ENCODE measurements at regions not wholly inside any gene's neighbourhood (a gene's known extent, or its start where the extent isn't known, plus 50 kb on each side); places are given as distances from the start of the nearest gene placed in this dataset.

GRCh38 chr3:59685432-59685831, 635.6 kb upstream of the CFAP20DC start:
- Histone ChIP-seq H3K4me3 (ENCODE audit: low read depth, low read length) (no peak overlapping the region), H3K27me3 (ENCODE audit: control insufficient read depth, insufficient read depth, low read length) (no peaks in the 10 kb centered on the region), H3K36me3 (ENCODE audit: control insufficient read depth, insufficient read depth, low read length) (no peaks in the 10 kb centered on the region)
- no peak for DNase-seq (ENCODE audit: low read depth)
- TF ChIP-seq CTCF (IDR thresholded peaks at IDR 0.05; ENCODE audit: insufficient read depth, low read length, poor library complexity, severe bottlenecking) = no peak

GRCh38 chr3:59684766-59685165, 634.9 kb upstream of the CFAP20DC start:
- H3K36me3 ChIP-seq (ENCODE audit: control insufficient read depth, insufficient read depth, low read length) = no peaks in the 10 kb centered on the region
- no peak overlapping the region for H3K4me3 ChIP-seq (ENCODE audit: low read depth, low read length)
- DNase-seq (ENCODE audit: low read depth) = no peak
- no peak for TF ChIP-seq CTCF (IDR thresholded peaks at IDR 0.05; ENCODE audit: insufficient read depth, low read length, poor library complexity, severe bottlenecking)
- H3K27me3 ChIP-seq (ENCODE audit: control insufficient read depth, insufficient read depth, low read length) = no peaks in the 10 kb centered on the region

DNA sequence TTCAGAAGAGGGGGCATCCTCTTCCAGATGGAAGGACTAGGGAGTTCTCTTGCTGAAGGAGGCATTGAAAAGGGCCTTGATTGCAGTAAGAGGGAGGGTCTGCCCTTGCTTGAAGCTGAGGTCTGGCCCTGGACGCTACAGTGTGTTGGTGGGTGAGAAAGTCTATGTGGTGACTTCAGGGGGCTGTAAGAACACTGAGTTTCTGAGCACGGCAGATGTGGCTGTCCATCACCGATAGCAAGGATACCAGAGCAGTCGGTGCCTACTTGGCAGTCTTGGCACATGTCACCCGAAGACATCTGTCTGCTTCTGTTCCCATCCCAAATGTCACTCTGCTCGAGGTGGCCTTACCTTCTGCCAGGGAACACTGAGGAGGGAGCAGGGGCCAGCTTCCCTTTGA, 631.1 kb upstream of the CFAP20DC start:
- H3K36me3 ChIP-seq (ENCODE audit: control insufficient read depth, insufficient read depth, low read length) = no peaks in the 10 kb centered on the region
- no peak for TF ChIP-seq CTCF (IDR thresholded peaks at IDR 0.05; ENCODE audit: insufficient read depth, low read length, poor library complexity, severe bottlenecking)
- DNase-seq (ENCODE audit: low read depth) = no peak
- no peaks in the 10 kb centered on the region for H3K27me3 ChIP-seq (ENCODE audit: control insufficient read depth, insufficient read depth, low read length)
- H3K4me3 ChIP-seq (ENCODE audit: low read depth, low read length) = no peak overlapping the region

- Histone ChIP-seq H3K4me3 (ENCODE audit: low read depth, low read length) (no peak overlapping the region), H3K36me3 (ENCODE audit: control insufficient read depth, insufficient read depth, low read length) (no peaks in the 10 kb centered on the region), H3K27me3 (ENCODE audit: control insufficient read depth, insufficient read depth, low read length) (no peaks in the 10 kb centered on the region)
- TF ChIP-seq CTCF (IDR thresholded peaks at IDR 0.05; ENCODE audit: insufficient read depth, low read length, poor library complexity, severe bottlenecking) = no peak
- DNase-seq (ENCODE audit: low read depth) = no peak
Measured at GRCh38 chr3:59677747-59678702, 628.2 kb upstream of the CFAP20DC start.

DNA sequence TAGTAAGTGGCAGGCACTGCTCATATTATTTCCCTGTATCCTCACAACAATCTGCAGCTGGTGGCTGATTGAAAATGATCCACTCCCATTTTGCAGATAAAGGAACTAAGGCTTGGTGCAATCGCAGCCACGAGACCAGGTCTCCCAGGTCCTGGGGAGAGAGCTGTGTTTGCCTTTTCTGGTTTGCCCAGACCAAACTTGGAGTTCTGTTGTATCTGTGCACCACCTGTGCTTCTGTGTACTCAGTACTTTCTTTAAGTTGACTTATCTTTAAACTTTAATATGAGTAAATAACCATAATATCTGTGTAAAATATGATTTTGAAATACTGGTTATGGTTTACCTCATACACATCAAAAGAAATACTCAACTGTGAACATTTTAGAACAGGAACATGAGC, 625.7 kb upstream of the CFAP20DC start:
- DNase-seq (ENCODE audit: low read depth) = no peak
- Histone ChIP-seq H3K4me3 (ENCODE audit: low read depth, low read length) (no peak overlapping the region), H3K36me3 (ENCODE audit: control insufficient read depth, insufficient read depth, low read length) (no peaks in the 10 kb centered on the region), H3K27me3 (ENCODE audit: control insufficient read depth, insufficient read depth, low read length) (no peaks in the 10 kb centered on the region)
- TF ChIP-seq CTCF (IDR thresholded peaks at IDR 0.05; ENCODE audit: insufficient read depth, low read length, poor library complexity, severe bottlenecking) = no peak
